SK-N-SH (cell line): ENCODE measurements at regions not wholly inside any gene's neighbourhood (a gene's known extent, or its start where the extent isn't known, plus 50 kb on each side); places are given as distances from the start of the nearest gene placed in this dataset.

Experiments used
- ELF1 ChIP-seq: IDR thresholded peaks from 2 replicates; pipeline ENCODE4 v1.4.0; 2012

- no peak for TF ChIP-seq ELF1
Observed at GRCh38 chr13:85853161-85853894, 54.1 kb upstream of the SLITRK6 start (continued).
